HEK293 (cell line): ENCODE measurements at regions not wholly inside any gene's neighbourhood (a gene's known extent, or its start where the extent isn't known, plus 50 kb on each side); places are given as distances from the start of the nearest gene placed in this dataset.

Experiments used
- CTCF ChIA-PET: fragments of 350-600 bp; formaldehyde crosslinking; extraction: SDS; loops from one replicate; lab custom pipeline; 2021; ENCODE audit warnings: antibody characterized with exemption; lab: Yijun Ruan, JAX
- POLR2A ChIA-PET: fragments of 300-600 bp; formaldehyde crosslinking; extraction: SDS; loops from one replicate; lab custom pipeline; 2020; ENCODE audit warnings: antibody characterized with exemption, inconsistent platforms; lab: Yijun Ruan, JAX
- H3K27ac ChIP-seq: fragments of 200-500 bp; sonication (Bioruptor generic); 2 replicates; pipeline ENCODE4 v1.5.1; 2014; ENCODE audit warnings: low read depth, low read length, control low read depth, inconsistent platforms; ENCODE audit errors: extremely low read depth
- H3K36me3 ChIP-seq, 2 experiments: fragments of 200-500 bp in 1 of 2; sonication (Bioruptor generic) in 1 of 2; 1 replicate in 1 of 2; 2 replicates in 1 of 2; pipeline ENCODE4 v1.5.1; 2014 to 2017; ENCODE audit warnings: inconsistent platforms in 2 of 2, low read length in 2 of 2; ENCODE audit not compliant: control insufficient read depth in 2 of 2, insufficient read depth in 1 of 2
- H3K4me1 ChIP-seq: fragments of 200-500 bp; sonication (Bioruptor generic); 2 replicates; pipeline ENCODE4 v1.5.1; 2014; ENCODE audit warnings: mild to moderate bottlenecking, low read length, inconsistent platforms; ENCODE audit not compliant: control insufficient read depth, insufficient read depth
- H3K4me3 ChIP-seq: 2 replicates; pipeline ENCODE4 v1.5.1; 2011; ENCODE audit warnings: low read depth, mild to moderate bottlenecking, control low read depth, low read length, moderate library complexity
- H3K9me3 ChIP-seq: fragments of 200-500 bp; sonication (Bioruptor generic); 2 replicates; pipeline ENCODE4 v1.5.1; 2014; ENCODE audit warnings: low read depth, low read length, inconsistent platforms; ENCODE audit not compliant: control insufficient read depth, insufficient read depth
- GLI4 ChIP-seq: fragments of 450-650 bp; formaldehyde crosslinking; IDR thresholded peaks from 2 replicates; pipeline ENCODE4 v1.5.1; 2016; ENCODE audit warnings: missing biosample characterization, missing genetic modification characterization
- HOXD13 ChIP-seq: sonication (generic); formaldehyde crosslinking; IDR thresholded peaks from 2 replicates; pipeline ENCODE4 v1.8.0; 2022; ENCODE audit warnings: missing genetic modification reagents, borderline replicate concordance
- MEIS1 ChIP-seq: sonication (generic); formaldehyde crosslinking; IDR thresholded peaks from 2 replicates; pipeline ENCODE4 v1.8.1; 2022; ENCODE audit warnings: missing genetic modification reagents, mild to moderate bottlenecking, borderline replicate concordance
- PRDM1 ChIP-seq: fragments of 450-650 bp; formaldehyde crosslinking; IDR thresholded peaks from 2 replicates; pipeline ENCODE4; 2016; ENCODE audit warnings: missing biosample characterization, missing genetic modification characterization
- RBAK ChIP-seq: fragments of 450-650 bp; formaldehyde crosslinking; IDR thresholded peaks from 2 replicates; pipeline ENCODE4 v1.5.1; 2016; ENCODE audit warnings: missing biosample characterization, missing genetic modification characterization
- WT1 ChIP-seq: fragments of 450-650 bp; formaldehyde crosslinking; IDR thresholded peaks from 2 replicates; pipeline ENCODE4 v1.5.1; 2016; ENCODE audit warnings: missing biosample characterization, missing genetic modification characterization
- ZBTB17 ChIP-seq: fragments of 450-650 bp; formaldehyde crosslinking; IDR thresholded peaks from 2 replicates; pipeline ENCODE4 v1.5.1; 2016; ENCODE audit warnings: missing biosample characterization, missing genetic modification characterization
- ZBTB48 ChIP-seq: fragments of 450-650 bp; formaldehyde crosslinking; IDR thresholded peaks from 2 replicates; pipeline ENCODE4 v1.5.1; 2016; ENCODE audit warnings: missing biosample characterization, missing genetic modification characterization
- ZNF132 ChIP-seq: fragments of 450-650 bp; formaldehyde crosslinking; IDR thresholded peaks from 2 replicates; pipeline ENCODE4 v1.5.1; 2017; ENCODE audit warnings: missing biosample characterization, missing genetic modification characterization, borderline replicate concordance
- ZNF2 ChIP-seq: fragments of 450-650 bp; formaldehyde crosslinking; IDR thresholded peaks from 2 replicates; pipeline ENCODE4 v1.5.1; 2016; ENCODE audit warnings: missing biosample characterization, missing genetic modification characterization
- ZNF274 ChIP-seq, 2 experiments: fragments of 200-500 bp in 1 of 2; fragments of 450-650 bp in 1 of 2; sonication (Bioruptor generic) in 1 of 2; formaldehyde crosslinking in 1 of 2; IDR thresholded peaks; 2 replicates each; pipeline versions ENCODE4 v1.5.1 to v1.6.1; 2014 to 2016; ENCODE audit warnings: borderline replicate concordance in 1 of 2, inconsistent platforms in 1 of 2, low read length in 1 of 2, missing biosample characterization in 1 of 2, missing genetic modification characterization in 1 of 2
- ZNF302 ChIP-seq: fragments of 450-650 bp; formaldehyde crosslinking; IDR thresholded peaks from 2 replicates; pipeline ENCODE4 v1.5.1; 2016; ENCODE audit warnings: missing biosample characterization, missing genetic modification characterization, low read depth
- ZNF335 ChIP-seq: fragments of 450-650 bp; formaldehyde crosslinking; conservative IDR thresholded peaks from 2 replicates; pipeline ENCODE4 v1.5.1; 2016; ENCODE audit warnings: missing biosample characterization, missing genetic modification characterization
- ZNF433 ChIP-seq: fragments of 450-650 bp; formaldehyde crosslinking; IDR thresholded peaks from 2 replicates; pipeline ENCODE4 v1.5.1; 2016; ENCODE audit warnings: missing biosample characterization, missing genetic modification characterization, low read depth
- ZNF473 ChIP-seq: fragments of 450-650 bp; formaldehyde crosslinking; IDR thresholded peaks from 2 replicates; pipeline ENCODE4 v1.5.1; 2017; ENCODE audit warnings: missing biosample characterization, missing genetic modification characterization
- ZNF529 ChIP-seq: fragments of 450-650 bp; formaldehyde crosslinking; IDR thresholded peaks from 2 replicates; pipeline ENCODE4 v1.5.1; 2017; ENCODE audit warnings: missing genetic modification characterization, missing biosample characterization; ENCODE audit not compliant: insufficient replicate concordance
- ZNF596 ChIP-seq: fragments of 450-650 bp; IDR thresholded peaks from 2 replicates; pipeline ENCODE4 v1.5.0; 2018; ENCODE audit warnings: missing biosample characterization, mild to moderate bottlenecking, missing genetic modification characterization, moderate library complexity
- ZNF621 ChIP-seq: fragments of 450-650 bp; formaldehyde crosslinking; IDR thresholded peaks from 2 replicates; pipeline ENCODE4 v1.5.1; 2017; ENCODE audit warnings: missing biosample characterization, missing genetic modification characterization
- ZNF623 ChIP-seq: fragments of 450-650 bp; formaldehyde crosslinking; IDR thresholded peaks from 2 replicates; pipeline ENCODE4 v1.5.1; 2016; ENCODE audit warnings: missing biosample characterization, missing genetic modification characterization
- ZNF624 ChIP-seq: fragments of 450-650 bp; formaldehyde crosslinking; IDR thresholded peaks from 2 replicates; pipeline ENCODE4 v1.5.1; 2017; ENCODE audit warnings: missing biosample characterization, missing genetic modification characterization
- ZNF670 ChIP-seq: fragments of 450-650 bp; formaldehyde crosslinking; IDR thresholded peaks from 2 replicates; pipeline ENCODE4 v1.5.1; 2016; ENCODE audit warnings: missing biosample characterization, missing genetic modification characterization, low read depth
- ZNF701 ChIP-seq: fragments of 450-650 bp; formaldehyde crosslinking; IDR thresholded peaks from 2 replicates; pipeline ENCODE4 v1.5.1; 2016; ENCODE audit warnings: missing biosample characterization, missing genetic modification characterization
- ZNF76 ChIP-seq: fragments of 450-650 bp; formaldehyde crosslinking; IDR thresholded peaks from 2 replicates; pipeline ENCODE4; 2016; ENCODE audit warnings: low read depth, missing biosample characterization, missing genetic modification characterization, borderline replicate concordance
- ZNF830 ChIP-seq: fragments of 450-650 bp; IDR thresholded peaks from 2 replicates; pipeline ENCODE4 v1.5.0; 2018; ENCODE audit warnings: missing biosample characterization, missing genetic modification characterization, low read depth, mild to moderate bottlenecking, moderate library complexity
- TF ChIP-seq, protein P1 (sequence below): fragments of 450-650 bp; formaldehyde crosslinking; IDR thresholded peaks from 2 replicates; pipeline ENCODE4 v1.5.1; 2016; ENCODE audit warnings: missing biosample characterization, missing genetic modification characterization
- TF ChIP-seq, protein P2 (sequence below): fragments of 450-650 bp; formaldehyde crosslinking; IDR thresholded peaks from 2 replicates; pipeline ENCODE4 v1.5.1; 2016; ENCODE audit warnings: missing biosample characterization, missing genetic modification characterization
- TF ChIP-seq, protein P3 (sequence below): fragments of 450-650 bp; formaldehyde crosslinking; IDR thresholded peaks from 2 replicates; pipeline ENCODE4; 2016; ENCODE audit warnings: missing biosample characterization, missing genetic modification characterization
- TF ChIP-seq, protein P4 (sequence below): fragments of 450-650 bp; formaldehyde crosslinking; IDR thresholded peaks from 2 replicates; pipeline ENCODE4 v1.5.1; 2016; ENCODE audit warnings: missing biosample characterization, missing genetic modification characterization, borderline replicate concordance
- TF ChIP-seq, protein P5 (sequence below): fragments of 450-650 bp; formaldehyde crosslinking; IDR thresholded peaks from 2 replicates; pipeline ENCODE4 v1.5.1; 2016; ENCODE audit warnings: missing biosample characterization, missing genetic modification characterization

DNA sequence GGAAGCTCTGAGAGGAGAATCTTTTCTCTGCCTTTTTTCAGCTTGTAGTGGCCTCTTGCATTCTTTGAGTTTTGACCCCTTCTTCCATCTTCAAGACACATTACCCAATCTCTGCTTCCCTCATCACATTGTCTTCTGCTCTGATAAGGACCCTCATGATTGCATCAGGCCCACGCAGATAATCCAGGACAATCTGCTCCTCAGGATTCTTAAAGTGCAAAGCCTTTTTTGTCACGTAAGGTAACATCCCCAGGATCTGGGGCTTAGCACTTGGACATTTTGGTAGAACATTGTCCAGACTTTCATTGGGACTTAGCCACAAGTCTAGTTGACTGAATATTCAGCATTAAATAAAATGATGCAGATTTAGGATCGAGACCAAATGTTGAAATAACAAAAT, 521.2 kb downstream of the RMST start (continued):
- TF ChIP-seq, protein P1, sequence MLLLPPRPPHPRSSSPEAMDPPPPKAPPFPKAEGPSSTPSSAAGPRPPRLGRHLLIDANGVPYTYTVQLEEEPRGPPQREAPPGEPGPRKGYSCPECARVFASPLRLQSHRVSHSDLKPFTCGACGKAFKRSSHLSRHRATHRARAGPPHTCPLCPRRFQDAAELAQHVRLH (tag by site-specific recombination), result no peak
- TF ChIP-seq, protein P2, sequence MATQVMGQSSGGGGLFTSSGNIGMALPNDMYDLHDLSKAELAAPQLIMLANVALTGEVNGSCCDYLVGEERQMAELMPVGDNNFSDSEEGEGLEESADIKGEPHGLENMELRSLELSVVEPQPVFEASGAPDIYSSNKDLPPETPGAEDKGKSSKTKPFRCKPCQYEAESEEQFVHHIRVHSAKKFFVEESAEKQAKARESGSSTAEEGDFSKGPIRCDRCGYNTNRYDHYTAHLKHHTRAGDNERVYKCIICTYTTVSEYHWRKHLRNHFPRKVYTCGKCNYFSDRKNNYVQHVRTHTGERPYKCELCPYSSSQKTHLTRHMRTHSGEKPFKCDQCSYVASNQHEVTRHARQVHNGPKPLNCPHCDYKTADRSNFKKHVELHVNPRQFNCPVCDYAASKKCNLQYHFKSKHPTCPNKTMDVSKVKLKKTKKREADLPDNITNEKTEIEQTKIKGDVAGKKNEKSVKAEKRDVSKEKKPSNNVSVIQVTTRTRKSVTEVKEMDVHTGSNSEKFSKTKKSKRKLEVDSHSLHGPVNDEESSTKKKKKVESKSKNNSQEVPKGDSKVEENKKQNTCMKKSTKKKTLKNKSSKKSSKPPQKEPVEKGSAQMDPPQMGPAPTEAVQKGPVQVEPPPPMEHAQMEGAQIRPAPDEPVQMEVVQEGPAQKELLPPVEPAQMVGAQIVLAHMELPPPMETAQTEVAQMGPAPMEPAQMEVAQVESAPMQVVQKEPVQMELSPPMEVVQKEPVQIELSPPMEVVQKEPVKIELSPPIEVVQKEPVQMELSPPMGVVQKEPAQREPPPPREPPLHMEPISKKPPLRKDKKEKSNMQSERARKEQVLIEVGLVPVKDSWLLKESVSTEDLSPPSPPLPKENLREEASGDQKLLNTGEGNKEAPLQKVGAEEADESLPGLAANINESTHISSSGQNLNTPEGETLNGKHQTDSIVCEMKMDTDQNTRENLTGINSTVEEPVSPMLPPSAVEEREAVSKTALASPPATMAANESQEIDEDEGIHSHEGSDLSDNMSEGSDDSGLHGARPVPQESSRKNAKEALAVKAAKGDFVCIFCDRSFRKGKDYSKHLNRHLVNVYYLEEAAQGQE (tag by site-specific recombination), result no peak
- no peak for TF ChIP-seq WT1
- TF ChIP-seq PRDM1 (tag by site-specific recombination), result no peak
- no peak for TF ChIP-seq ZBTB17 (tag by site-specific recombination)
- TF ChIP-seq, protein P3, sequence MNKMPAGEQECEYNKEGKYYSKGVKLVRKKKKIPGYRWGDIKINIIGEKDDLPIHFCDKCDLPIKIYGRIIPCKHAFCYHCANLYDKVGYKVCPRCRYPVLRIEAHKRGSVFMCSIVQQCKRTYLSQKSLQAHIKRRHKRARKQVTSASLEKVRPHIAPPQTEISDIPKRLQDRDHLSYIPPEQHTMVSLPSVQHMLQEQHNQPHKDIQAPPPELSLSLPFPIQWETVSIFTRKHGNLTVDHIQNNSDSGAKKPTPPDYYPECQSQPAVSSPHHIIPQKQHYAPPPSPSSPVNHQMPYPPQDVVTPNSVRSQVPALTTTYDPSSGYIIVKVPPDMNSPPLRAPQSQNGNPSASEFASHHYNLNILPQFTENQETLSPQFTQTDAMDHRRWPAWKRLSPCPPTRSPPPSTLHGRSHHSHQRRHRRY (tag by site-specific recombination), result no peak
- TF ChIP-seq ZNF302 (tag by site-specific recombination), result no peak
- no peak for TF ChIP-seq ZNF670 (tag by site-specific recombination)
- TF ChIP-seq ZNF624 (tag by site-specific recombination), result no peak
- no peak for TF ChIP-seq ZNF701 (tag by site-specific recombination)
- TF ChIP-seq, protein P4, sequence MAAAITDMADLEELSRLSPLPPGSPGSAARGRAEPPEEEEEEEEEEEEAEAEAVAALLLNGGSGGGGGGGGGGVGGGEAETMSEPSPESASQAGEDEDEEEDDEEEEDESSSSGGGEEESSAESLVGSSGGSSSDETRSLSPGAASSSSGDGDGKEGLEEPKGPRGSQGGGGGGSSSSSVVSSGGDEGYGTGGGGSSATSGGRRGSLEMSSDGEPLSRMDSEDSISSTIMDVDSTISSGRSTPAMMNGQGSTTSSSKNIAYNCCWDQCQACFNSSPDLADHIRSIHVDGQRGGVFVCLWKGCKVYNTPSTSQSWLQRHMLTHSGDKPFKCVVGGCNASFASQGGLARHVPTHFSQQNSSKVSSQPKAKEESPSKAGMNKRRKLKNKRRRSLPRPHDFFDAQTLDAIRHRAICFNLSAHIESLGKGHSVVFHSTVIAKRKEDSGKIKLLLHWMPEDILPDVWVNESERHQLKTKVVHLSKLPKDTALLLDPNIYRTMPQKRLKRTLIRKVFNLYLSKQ (tag by site-specific recombination), result no peak
- no peak for TF ChIP-seq ZNF335 (tag by site-specific recombination)
- no peak for TF ChIP-seq ZNF623 (tag by site-specific recombination)
- no peak for TF ChIP-seq ZNF274 (IDR thresholded peaks at IDR 0.05; ENCODE audit: low read length)
- TF ChIP-seq ZNF274 (tag by site-specific recombination; IDR thresholded peaks at IDR 0.05; ENCODE audit: borderline replicate concordance), result no peak
- TF ChIP-seq, all 188 proteins: peak for 0

DNA sequence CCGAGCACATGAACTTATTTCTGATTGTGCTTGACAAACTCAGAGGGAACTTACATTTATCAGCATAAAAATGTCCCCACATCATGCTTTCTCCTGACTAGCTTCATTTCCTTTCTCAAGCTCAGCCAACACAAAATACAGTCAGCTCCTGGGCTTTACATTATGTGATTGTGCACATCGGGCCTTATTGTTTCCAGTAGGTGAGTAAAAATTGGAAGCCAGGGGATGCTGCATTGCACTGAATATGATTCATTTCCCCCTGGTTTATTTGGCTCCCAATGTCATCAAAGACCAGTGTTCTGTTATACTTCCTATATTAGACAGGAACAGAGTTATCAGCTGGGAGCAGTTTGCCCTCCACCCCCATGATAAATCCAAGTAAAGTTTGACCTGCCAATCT, 521.8 kb downstream of the RMST start:
- H3K27ac ChIP-seq, result no peak overlapping the region
- no peaks in the 10 kb centered on the region for H3K4me1 ChIP-seq
- H3K9me3 ChIP-seq, result no peaks in the 10 kb centered on the region
- ChIA-PET CTCF (no interaction called here), POLR2A (no interaction called here)
- H3K36me3 ChIP-seq, result no peaks in the 10 kb centered on the region
- H3K4me3 ChIP-seq, result no peak overlapping the region
- TF ChIP-seq ZBTB48 (tag by site-specific recombination), result no peak
- no peak for TF ChIP-seq ZNF596 (tag by site-specific recombination)
- TF ChIP-seq ZNF2 (tag by site-specific recombination), result no peak
- no peak for TF ChIP-seq HOXD13 (CRISPR knock-in tag)
- no peak for TF ChIP-seq ZNF621 (tag by site-specific recombination)
- TF ChIP-seq GLI4 (tag by site-specific recombination), result no peak
- TF ChIP-seq ZNF830 (tag by site-specific recombination), result no peak
- no peak for TF ChIP-seq ZNF132 (tag by site-specific recombination)
- no peak for TF ChIP-seq ZNF473 (tag by site-specific recombination)
- TF ChIP-seq MEIS1 (CRISPR knock-in tag), result no peak
- no peak for TF ChIP-seq ZNF433
- no peak for TF ChIP-seq RBAK
- TF ChIP-seq, protein P5, sequence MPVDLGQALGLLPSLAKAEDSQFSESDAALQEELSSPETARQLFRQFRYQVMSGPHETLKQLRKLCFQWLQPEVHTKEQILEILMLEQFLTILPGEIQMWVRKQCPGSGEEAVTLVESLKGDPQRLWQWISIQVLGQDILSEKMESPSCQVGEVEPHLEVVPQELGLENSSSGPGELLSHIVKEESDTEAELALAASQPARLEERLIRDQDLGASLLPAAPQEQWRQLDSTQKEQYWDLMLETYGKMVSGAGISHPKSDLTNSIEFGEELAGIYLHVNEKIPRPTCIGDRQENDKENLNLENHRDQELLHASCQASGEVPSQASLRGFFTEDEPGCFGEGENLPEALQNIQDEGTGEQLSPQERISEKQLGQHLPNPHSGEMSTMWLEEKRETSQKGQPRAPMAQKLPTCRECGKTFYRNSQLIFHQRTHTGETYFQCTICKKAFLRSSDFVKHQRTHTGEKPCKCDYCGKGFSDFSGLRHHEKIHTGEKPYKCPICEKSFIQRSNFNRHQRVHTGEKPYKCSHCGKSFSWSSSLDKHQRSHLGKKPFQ, result no peak
- no peak for TF ChIP-seq ZNF529 (tag by site-specific recombination)
- no peak for TF ChIP-seq ZNF76 (tag by site-specific recombination)
